Tibial nerve (tissue), 4 donors: ENCODE measurements at regions not wholly inside any gene's neighbourhood (a gene's known extent, or its start where the extent isn't known, plus 50 kb on each side); places are given as distances from the start of the nearest gene placed in this dataset.

Experiments used
- DNase-seq, 2 donors: peaks; one replicate each; pipeline ENCODE4 v3.0.0-alpha.2; 2019; ENCODE audit warnings: low spot score in 2 of 2
- H3K27ac ChIP-seq, 4 donors: fragments of 200-600 bp; sonication (generic) in 3 of 4; one replicate each; pipeline ENCODE4 v1.5.1; 2017 to 2019; ENCODE audit warnings: mild to moderate bottlenecking in 1 of 4
- H3K27me3 ChIP-seq, 2 donors: fragments of 200-600 bp; sonication (generic) in 1 of 2; one replicate each; pipeline versions ENCODE4 v1.5.1 to v1.6.0; 2017 to 2019
- H3K36me3 ChIP-seq, 3 donors: fragments of 200-600 bp; sonication (generic); one replicate each; pipeline ENCODE4 v1.5.1; 2018 to 2019
- H3K4me1 ChIP-seq, 4 donors: fragments of 200-600 bp; sonication (generic) in 3 of 4; one replicate each; pipeline ENCODE4 v1.5.1; 2017 to 2019
- H3K4me3 ChIP-seq, 4 donors: fragments of 200-600 bp; sonication (generic) in 3 of 4; one replicate each; pipeline ENCODE4 v1.5.1; 2017 to 2019; ENCODE audit warnings: mild to moderate bottlenecking in 1 of 4, moderate library complexity in 1 of 4
- H3K9me3 ChIP-seq, 4 donors: fragments of 200-600 bp; sonication (generic) in 3 of 4; one replicate each; pipeline ENCODE4 v1.5.1; 2017 to 2019
- CTCF ChIP-seq, 5 experiments: fragments of 200-600 bp in 3 of 5; fragments of 450-650 bp in 2 of 5; sonication (generic) in 3 of 5; IDR thresholded peaks; one replicate each; pipeline ENCODE4 v1.5.1; 2016 to 2019; ENCODE audit warnings: antibody characterized with exemption in 5 of 5, mild to moderate bottlenecking in 3 of 5, moderate library complexity in 2 of 5
- EP300 ChIP-seq, 2 donors: sonication (generic); formaldehyde crosslinking; IDR thresholded peaks; one replicate each; pipeline ENCODE4 v1.6.1; 2017; ENCODE audit warnings: antibody characterized with exemption in 2 of 2, mild to moderate bottlenecking in 1 of 2
- POLR2A ChIP-seq, 2 donors: fragments of 450-650 bp; IDR thresholded peaks; one replicate each; pipeline ENCODE4 v1.6.1; 2017; ENCODE audit warnings: antibody characterized with exemption in 2 of 2, mild to moderate bottlenecking in 2 of 2, moderate library complexity in 2 of 2
- WGBS, 2 donors: methylation state at CpG; one replicate each; pipeline ENCODE4 v1.1.5; 2018; 5-methylcytosine and 5-hydroxymethylcytosine counted together

GRCh38 chr12:25366122-25366521 is 115.4 kb upstream of the KRAS start:
- Histone ChIP-seq H3K9me3 (no peaks in the 10 kb centered on the region), H3K27me3 (no peaks in the 10 kb centered on the region), H3K27ac (no peak overlapping the region), H3K4me3 (no peak overlapping the region), H3K36me3 (no peaks in the 10 kb centered on the region), H3K4me1 (peaks cover 0 to 6% (median 0%) of the 10 kb centered on the region in 4 donors)
- DNase-seq, result no peak
- TF ChIP-seq POLR2A (IDR thresholded peaks at IDR 0.05) (no peak), CTCF (IDR thresholded peaks at IDR 0.05) (no peak), EP300 (IDR thresholded peaks at IDR 0.05) (no peak)
- WGBS, 2 donors, result 30 to 40% methylated on average over 3 of the region's 3 CpGs

GRCh38 chr12:25365340-25365730 is 114.6 kb upstream of the KRAS start:
- no peaks in the 10 kb centered on the region for H3K9me3 ChIP-seq
- DNase-seq, result no peak
- H3K27ac ChIP-seq, result peak overlapping the region in 2 of 4 donors; percentile 9 to 35
- 9 to 11% methylated on average over 3 of the region's 3 CpGs for whole genome bisulfite sequencing, 2 donors
- no peaks in the 10 kb centered on the region for H3K27me3 ChIP-seq
- H3K4me1 ChIP-seq, result peaks cover 0 to 6% (median 0%) of the 10 kb centered on the region in 4 donors
- TF ChIP-seq POLR2A (IDR thresholded peaks at IDR 0.05), result no peak
- TF ChIP-seq CTCF (IDR thresholded peaks at IDR 0.05), result no peak
- no peak for TF ChIP-seq EP300 (IDR thresholded peaks at IDR 0.05)
- H3K36me3 ChIP-seq, result no peaks in the 10 kb centered on the region
- no peak overlapping the region for H3K4me3 ChIP-seq

GRCh38 chr12:25364529-25365339 is 114.0 kb upstream of the KRAS start:
- H3K36me3 ChIP-seq, result no peaks in the 10 kb centered on the region
- DNase-seq, result no peak
- peak overlapping the region in 2 of 4 donors; percentile 3 to 35 for H3K27ac ChIP-seq
- H3K4me1 ChIP-seq, result peaks cover 0 to 6% (median 0%) of the 10 kb centered on the region in 4 donors
- no peak overlapping the region for H3K4me3 ChIP-seq
- H3K27me3 ChIP-seq, result no peaks in the 10 kb centered on the region
- 33 to 35% methylated on average over 5 of the region's 5 CpGs for WGBS, 2 donors
- no peaks in the 10 kb centered on the region for H3K9me3 ChIP-seq
- TF ChIP-seq POLR2A (IDR thresholded peaks at IDR 0.05) (no peak), EP300 (IDR thresholded peaks at IDR 0.05) (no peak), CTCF (IDR thresholded peaks at IDR 0.05) (no peak)

- H3K4me3 ChIP-seq, result no peak overlapping the region
- WGBS, 2 donors, result 90 to 96% methylated on average over 4 of the region's 4 CpGs
Measured at GRCh38 chr12:25362646-25363045, 111.9 kb upstream of the KRAS start.

More at GRCh38 chr12:25362646-25363045, 111.9 kb upstream of the KRAS start:
- no peaks in the 10 kb centered on the region for H3K27me3 ChIP-seq
- H3K4me1 ChIP-seq, result peaks cover 0 to 6% (median 0%) of the 10 kb centered on the region in 4 donors
- no peak overlapping the region for H3K27ac ChIP-seq
- no peaks in the 10 kb centered on the region for H3K36me3 ChIP-seq
- no peak for DNase-seq
- H3K9me3 ChIP-seq, result no peaks in the 10 kb centered on the region
- TF ChIP-seq EP300 (IDR thresholded peaks at IDR 0.05) (no peak), POLR2A (IDR thresholded peaks at IDR 0.05) (no peak), CTCF (IDR thresholded peaks at IDR 0.05) (no peak)
